Heart left ventricle (tissue), 16 donors: ENCODE measurements at regions not wholly inside any gene's neighbourhood (a gene's known extent, or its start where the extent isn't known, plus 50 kb on each side); places are given as distances from the start of the nearest gene placed in this dataset.

Experiments
- ATAC-seq, 4 donors: fragments of 200-7000 bp; cut with Tn5 transposase; one replicate each; pipeline ENCODE4 v1.9.1; 2020 to 2022; ENCODE audit warnings: moderate library complexity in 4 of 4, mild to moderate bottlenecking in 3 of 4, moderate number of reproducible peaks in 1 of 4
- DNase-seq, 5 donors: peaks; one replicate each; pipeline ENCODE4 v3.0.0-alpha.2; 2020
- H3K27ac ChIP-seq, 12 donors: fragments of 200-600 bp; sonication (generic) in 4 of 12; one replicate each; pipeline versions ENCODE4 v1.5.0 to v1.8.0; 2016 to 2022; ENCODE audit warnings: mild to moderate bottlenecking in 2 of 12
- H3K27me3 ChIP-seq, 9 donors: fragments of 200-600 bp; sonication (generic) in 2 of 9; one replicate each; pipeline versions ENCODE4 v1.5.1 to v1.8.0; 2016 to 2022; ENCODE audit warnings: mild to moderate bottlenecking in 3 of 9
- H3K36me3 ChIP-seq, 9 donors: fragments of 200-600 bp; sonication (generic) in 2 of 9; one replicate each; pipeline versions ENCODE4 v1.5.0 to v1.8.0; 2018 to 2022; ENCODE audit warnings: mild to moderate bottlenecking in 2 of 9
- H3K4me1 ChIP-seq, 12 donors: fragments of 200-600 bp; sonication (generic) in 4 of 12; one replicate each; pipeline versions ENCODE4 v1.5.0 to v1.8.0; 2016 to 2022; ENCODE audit warnings: mild to moderate bottlenecking in 3 of 12
- H3K4me3 ChIP-seq, 12 donors: fragments of 200-600 bp; sonication (generic) in 4 of 12; one replicate each; pipeline versions ENCODE4 v1.5.0 to v1.8.0; 2017 to 2022; ENCODE audit warnings: mild to moderate bottlenecking in 9 of 12, moderate library complexity in 4 of 12
- H3K9me3 ChIP-seq, 12 donors: fragments of 200-600 bp; sonication (generic) in 4 of 12; one replicate each; pipeline versions ENCODE4 v1.5.0 to v1.8.0; 2016 to 2022; ENCODE audit warnings: mild to moderate bottlenecking in 1 of 12
- POLR2A ChIP-seq, 2 donors: fragments of 450-650 bp; IDR thresholded peaks; one replicate each; pipeline ENCODE4 v1.6.1; 2017; ENCODE audit warnings: antibody characterized with exemption in 2 of 2, mild to moderate bottlenecking in 2 of 2, moderate library complexity in 2 of 2
- WGBS, 4 donors: extraction: QIAGEN DNeasy Blood & Tissue Kit in 2 of 4; methylation state at CpG; one replicate each; pipeline versions ENCODE4 v1.1.5 to v1.1.7; 2013 to 2018; 5-methylcytosine and 5-hydroxymethylcytosine counted together
- intact Hi-C, 10 donors: fragments of 100-400 bp; cut with DNase I; formaldehyde crosslinking; loops; one replicate each; pipeline versions ENCODE4 v1.11.1 to v1.14.2; 2022
- TF ChIP-seq, protein P1 (sequence below), 12 donors: fragments of 200-600 bp; sonication (generic) in 4 of 12; IDR thresholded peaks; one replicate each; pipeline versions ENCODE4 v1.5.0 to v1.8.0; 2018 to 2022; ENCODE audit warnings: antibody characterized with exemption in 12 of 12, mild to moderate bottlenecking in 5 of 12
- donor health status: ischemic (EF 13 %, LVEDD 7.1; RV severe dilation, severe dysfunction).
- donor health status: healthy with polysubstance abuse.
- donor health status: DM: no; HTN: yes; CAD: no.
- donor health status: DM: no; HTN: no; CAD: no.
- donor health status: ischemic (EF 25% LVEDD 6.9; RV normal size, moderate dysfunction).
- donor health status: ischemic (EF 25% LVEDD 5.7; RV mildly dilated, moderate dysfunction).
- donor health status: healthy.
- donor health status: DM: yes; HTN: yes; CAD: no.
- donor health status: ischemic (EF 35%, LVEDD 5.7; RV mildly dilated, moderate dysfunction).
- donor health status: nonischemic (EF 11% LVEDD 7.7; RV severe dilation, severe dysfunction).
- donor health status: DM: yes; HTN: yes; CAD: no.
- donor health status: PGD.
- donor health status: ischemic (EF 29% LVEDD 5.4; RV normal size, mild dysfunction).
- donor health status: nonischemic (EF 23%, LVEDD 6.1; RV moderate dilation, normal function).

DNA sequence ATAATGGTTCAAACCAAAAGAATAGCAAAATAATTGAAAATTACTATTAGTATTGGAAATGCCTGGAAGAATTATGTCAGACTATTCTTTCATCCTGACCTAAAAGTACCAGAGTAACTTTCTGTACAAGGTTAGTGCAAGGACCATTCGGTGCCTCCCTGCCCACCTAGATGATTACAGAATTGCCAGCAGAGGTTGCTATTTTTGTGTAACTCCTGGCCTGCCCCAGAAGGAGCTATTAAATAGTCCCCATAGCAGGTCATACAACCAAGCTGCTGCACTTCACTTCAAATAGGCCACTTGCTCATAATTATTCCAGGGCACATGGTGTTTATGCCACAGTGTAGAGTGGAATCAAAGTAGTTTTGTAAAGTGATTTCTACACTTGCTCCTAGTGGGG, 831.1 kb upstream of the PABPC4L start:
- Histone ChIP-seq H3K27ac (no peak overlapping the region), H3K4me1 (no peaks in the 10 kb centered on the region), H3K4me3 (no peak overlapping the region), H3K27me3 (no peaks in the 10 kb centered on the region), H3K9me3 (no peaks in the 10 kb centered on the region), H3K36me3 (no peaks in the 10 kb centered on the region)
- ATAC-seq = no peak
- 27 to 59% (median 51%) methylated on average over 1 of the region's 1 CpG for WGBS, 4 donors
- DNase-seq = no peak
- intact Hi-C loops = no loop called here
- no peak for TF ChIP-seq POLR2A (IDR thresholded peaks at IDR 0.05)
- TF ChIP-seq, protein P1, sequence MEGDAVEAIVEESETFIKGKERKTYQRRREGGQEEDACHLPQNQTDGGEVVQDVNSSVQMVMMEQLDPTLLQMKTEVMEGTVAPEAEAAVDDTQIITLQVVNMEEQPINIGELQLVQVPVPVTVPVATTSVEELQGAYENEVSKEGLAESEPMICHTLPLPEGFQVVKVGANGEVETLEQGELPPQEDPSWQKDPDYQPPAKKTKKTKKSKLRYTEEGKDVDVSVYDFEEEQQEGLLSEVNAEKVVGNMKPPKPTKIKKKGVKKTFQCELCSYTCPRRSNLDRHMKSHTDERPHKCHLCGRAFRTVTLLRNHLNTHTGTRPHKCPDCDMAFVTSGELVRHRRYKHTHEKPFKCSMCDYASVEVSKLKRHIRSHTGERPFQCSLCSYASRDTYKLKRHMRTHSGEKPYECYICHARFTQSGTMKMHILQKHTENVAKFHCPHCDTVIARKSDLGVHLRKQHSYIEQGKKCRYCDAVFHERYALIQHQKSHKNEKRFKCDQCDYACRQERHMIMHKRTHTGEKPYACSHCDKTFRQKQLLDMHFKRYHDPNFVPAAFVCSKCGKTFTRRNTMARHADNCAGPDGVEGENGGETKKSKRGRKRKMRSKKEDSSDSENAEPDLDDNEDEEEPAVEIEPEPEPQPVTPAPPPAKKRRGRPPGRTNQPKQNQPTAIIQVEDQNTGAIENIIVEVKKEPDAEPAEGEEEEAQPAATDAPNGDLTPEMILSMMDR (IDR thresholded peaks at IDR 0.05) = no peak

DNA sequence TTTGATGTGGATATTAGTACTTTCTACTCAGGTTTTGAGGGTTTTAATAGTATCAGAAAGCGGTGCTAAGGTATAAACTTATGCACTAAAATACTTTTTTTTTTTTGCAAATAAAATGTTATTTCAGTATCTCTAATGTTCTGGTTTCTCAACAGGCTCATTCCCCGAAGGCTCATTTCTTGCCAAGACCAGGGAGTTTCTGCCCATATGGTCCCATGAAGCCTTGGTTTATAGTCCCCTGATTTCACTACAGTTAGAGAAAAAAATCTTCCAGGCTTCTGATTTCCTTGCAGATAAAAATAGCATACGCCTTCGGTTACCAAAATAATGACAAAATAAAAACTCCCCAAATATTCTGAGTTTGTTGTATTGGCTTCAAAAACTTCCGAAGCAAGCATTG, 814.2 kb upstream of the PABPC4L start:
- H3K27ac ChIP-seq = no peak overlapping the region
- H3K27me3 ChIP-seq = no peaks in the 10 kb centered on the region
- no peak for ATAC-seq
- no peaks in the 10 kb centered on the region for H3K4me1 ChIP-seq
- TF ChIP-seq, protein P1 (IDR thresholded peaks at IDR 0.05) = no peak
- TF ChIP-seq POLR2A (IDR thresholded peaks at IDR 0.05) = no peak
- peaks cover 0 to 12% (median 0%) of the 10 kb centered on the region in 12 donors for H3K9me3 ChIP-seq
- intact Hi-C loops = no loop called here
- H3K4me3 ChIP-seq = no peak overlapping the region
- H3K36me3 ChIP-seq = no peaks in the 10 kb centered on the region
- WGBS, 4 donors = 64 to 74% (median 69%) methylated on average over 5 of the region's 5 CpGs
- no peak for DNase-seq

DNA sequence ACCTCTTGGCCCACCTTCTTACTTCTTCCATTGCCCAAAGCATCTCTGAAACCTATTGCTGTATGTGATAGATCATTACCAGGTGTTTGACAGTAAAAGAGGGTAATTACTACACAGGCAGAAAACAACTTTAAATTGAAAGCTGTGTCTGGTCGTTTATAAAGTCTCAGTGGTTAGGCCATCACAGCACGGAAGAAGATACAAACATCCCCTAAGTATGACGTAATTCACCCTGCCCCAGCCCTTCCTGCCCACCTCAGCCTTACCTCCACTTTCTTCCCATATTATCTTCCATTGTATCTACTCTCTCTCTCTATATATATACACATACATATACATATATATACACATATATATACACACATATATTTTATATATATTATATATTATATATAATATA, 805.8 kb upstream of the PABPC4L start:
- 74 to 92% (median 90%) methylated on average over 3 of the region's 3 CpGs for WGBS, 4 donors
- intact Hi-C loops = no loop called here
- no peak overlapping the region for H3K27ac ChIP-seq
- DNase-seq (no peak), ATAC-seq (no peak)
- TF ChIP-seq POLR2A (IDR thresholded peaks at IDR 0.05) = no peak
- TF ChIP-seq, protein P1 (IDR thresholded peaks at IDR 0.05) = no peak
- H3K4me3 ChIP-seq = no peak overlapping the region
- no peaks in the 10 kb centered on the region for H3K27me3 ChIP-seq
- H3K9me3 ChIP-seq = no peaks in the 10 kb centered on the region
- H3K4me1 ChIP-seq = no peaks in the 10 kb centered on the region
- no peaks in the 10 kb centered on the region for H3K36me3 ChIP-seq

DNA sequence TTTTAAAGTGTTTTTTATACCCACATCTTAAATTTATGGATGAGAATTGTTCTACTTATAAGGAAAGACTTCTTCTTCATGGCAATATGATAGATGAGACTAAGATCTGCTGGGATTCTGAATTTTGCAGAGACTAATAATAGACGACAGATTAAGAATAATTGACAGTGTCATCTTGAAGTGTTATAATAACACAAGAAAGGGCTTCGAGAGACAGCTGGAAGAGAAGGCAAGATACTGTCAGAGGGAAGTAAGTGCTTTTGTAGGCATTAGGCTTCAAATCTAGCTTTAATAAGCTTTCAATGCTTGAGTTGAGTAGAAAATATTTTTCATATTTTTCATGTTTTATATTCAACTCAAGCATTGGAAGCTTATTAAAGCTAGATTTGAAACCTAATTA, 797.6 kb upstream of the PABPC4L start:
- 73 to 86% (median 79%) methylated on average over 2 of the region's 2 CpGs for WGBS, 4 donors
- no peaks in the 10 kb centered on the region for H3K9me3 ChIP-seq
- no peaks in the 10 kb centered on the region for H3K4me1 ChIP-seq
- intact Hi-C loops = no loop called here
- ATAC-seq (no peak), DNase-seq (no peak)
- H3K4me3 ChIP-seq = no peak overlapping the region
- TF ChIP-seq, protein P1 (IDR thresholded peaks at IDR 0.05) = no peak
- TF ChIP-seq POLR2A (IDR thresholded peaks at IDR 0.05) = no peak
- H3K36me3 ChIP-seq = no peaks in the 10 kb centered on the region
- H3K27me3 ChIP-seq = no peaks in the 10 kb centered on the region
- H3K27ac ChIP-seq = no peak overlapping the region
